ENCODE measurements at regions not wholly inside any gene's neighbourhood (a gene's known extent, or its start where the extent isn't known, plus 50 kb on each side); places are given as distances from the start of the nearest gene placed in this dataset.

DNA sequence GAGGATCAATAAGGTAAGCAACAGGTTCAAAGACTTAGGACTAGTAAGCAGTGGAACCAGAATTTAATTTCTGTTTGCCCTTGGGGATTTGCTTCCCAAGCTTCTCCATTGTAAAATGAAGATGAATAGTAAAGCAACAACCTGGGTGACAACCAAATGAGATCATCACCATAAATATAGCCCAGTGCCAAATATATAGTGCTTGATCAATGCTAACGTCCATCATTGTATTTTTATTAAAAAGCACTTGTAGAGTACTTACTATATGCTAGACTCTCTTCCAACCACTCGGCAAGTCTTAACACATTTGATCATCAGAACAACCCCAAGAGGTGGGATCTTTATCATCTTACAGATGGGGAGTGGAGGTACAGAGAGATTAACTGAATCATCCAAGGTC, 51.5 kb upstream of the NMNAT3 start:
- intact Hi-C loops (cut with DNase I, micrococcal nuclease) = no loop called here
- CTCF ChIA-PET = no interaction called here

GRCh38 chr3:139728414-139728813, 50.6 kb upstream of the NMNAT3 start:
- ChIA-PET POLR2A (no interaction called here), CTCF (no interaction called here)
- no peak overlapping the region for H3K27ac Mint-ChIP-seq
- intact Hi-C loops (cut with DNase I, micrococcal nuclease) = no loop called here
- H3K4me1 Mint-ChIP-seq (ENCODE audit: low read depth) = no peaks in the 10 kb centered on the region
- H3K27me3 Mint-ChIP-seq = peaks cover 6% of the 10 kb centered on the region
- H3K4me3 Mint-ChIP-seq = no peak overlapping the region
- TF ChIP-seq, protein P1, sequence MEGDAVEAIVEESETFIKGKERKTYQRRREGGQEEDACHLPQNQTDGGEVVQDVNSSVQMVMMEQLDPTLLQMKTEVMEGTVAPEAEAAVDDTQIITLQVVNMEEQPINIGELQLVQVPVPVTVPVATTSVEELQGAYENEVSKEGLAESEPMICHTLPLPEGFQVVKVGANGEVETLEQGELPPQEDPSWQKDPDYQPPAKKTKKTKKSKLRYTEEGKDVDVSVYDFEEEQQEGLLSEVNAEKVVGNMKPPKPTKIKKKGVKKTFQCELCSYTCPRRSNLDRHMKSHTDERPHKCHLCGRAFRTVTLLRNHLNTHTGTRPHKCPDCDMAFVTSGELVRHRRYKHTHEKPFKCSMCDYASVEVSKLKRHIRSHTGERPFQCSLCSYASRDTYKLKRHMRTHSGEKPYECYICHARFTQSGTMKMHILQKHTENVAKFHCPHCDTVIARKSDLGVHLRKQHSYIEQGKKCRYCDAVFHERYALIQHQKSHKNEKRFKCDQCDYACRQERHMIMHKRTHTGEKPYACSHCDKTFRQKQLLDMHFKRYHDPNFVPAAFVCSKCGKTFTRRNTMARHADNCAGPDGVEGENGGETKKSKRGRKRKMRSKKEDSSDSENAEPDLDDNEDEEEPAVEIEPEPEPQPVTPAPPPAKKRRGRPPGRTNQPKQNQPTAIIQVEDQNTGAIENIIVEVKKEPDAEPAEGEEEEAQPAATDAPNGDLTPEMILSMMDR (IDR thresholded peaks at IDR 0.05) = no peak
- Histone ChIP-seq H3K9me3 (ENCODE audit: control insufficient read depth in 1 of 2, insufficient read depth in 1 of 2, low read length in 2 of 2) (no peaks in the 10 kb centered on the region), H3K27ac (ENCODE audit: low read depth in 1 of 2, low read length in 2 of 2) (no peak overlapping the region), H3K4me1 (ENCODE audit: insufficient read depth, low read length) (no peaks in the 10 kb centered on the region), H3K27me3 (ENCODE audit: control insufficient read depth in 1 of 2, insufficient read depth in 2 of 2, low read length in 2 of 2) (no peaks in the 10 kb centered on the region), H3K4me3 (ENCODE audit: low read length) (no peak overlapping the region), H3K36me3 (ENCODE audit: insufficient read depth, low read length) (no peaks in the 10 kb centered on the region)
- no peaks in the 10 kb centered on the region for H3K36me3 Mint-ChIP-seq (ENCODE audit: low read depth)
- ATAC-seq (ENCODE audit: poor library complexity) (no peak), DNase-seq (no peak)
- H3K9me3 Mint-ChIP-seq = no peaks in the 10 kb centered on the region

More for the DNA sequence above, 51.5 kb upstream of the NMNAT3 start:
- Histone ChIP-seq H3K9me3 (ENCODE audit: control insufficient read depth in 1 of 2, insufficient read depth in 1 of 2, low read length in 2 of 2) (no peaks in the 10 kb centered on the region), H3K4me1 (ENCODE audit: insufficient read depth, low read length) (no peaks in the 10 kb centered on the region), H3K27me3 (ENCODE audit: control insufficient read depth in 1 of 2, insufficient read depth in 2 of 2, low read length in 2 of 2) (no peaks in the 10 kb centered on the region), H3K36me3 (ENCODE audit: insufficient read depth, low read length) (no peaks in the 10 kb centered on the region), H3K27ac (ENCODE audit: low read depth in 1 of 2, low read length in 2 of 2) (no peak overlapping the region), H3K4me3 (ENCODE audit: low read length) (no peak overlapping the region)
- Mint-ChIP-seq H3K4me3 (no peak overlapping the region), H3K9me3 (no peaks in the 10 kb centered on the region), H3K4me1 (ENCODE audit: low read depth) (no peaks in the 10 kb centered on the region), H3K36me3 (ENCODE audit: low read depth) (no peaks in the 10 kb centered on the region), H3K27ac (no peak overlapping the region), H3K27me3 (peaks cover 5% of the 10 kb centered on the region)
- DNase-seq (no peak), ATAC-seq (ENCODE audit: poor library complexity) (no peak)
- POLR2A ChIA-PET = no interaction called here
- TF ChIP-seq, protein P1 (IDR thresholded peaks at IDR 0.05) = no peak
